ENCODE measurements at regions not wholly inside any gene's neighbourhood (a gene's known extent, or its start where the extent isn't known, plus 50 kb on each side); places are given as distances from the start of the nearest gene placed in this dataset.

- no peak for TF ChIP-seq EZH2phosphoT487 (IDR thresholded peaks at IDR 0.05)
- no peak for TF ChIP-seq CTCF (IDR thresholded peaks at IDR 0.05)
These were observed 488.7 kb upstream of the CYLC2 start for GRCh38 chr9:102506406-102506805.

Measured in neural progenitor cell (in vitro differentiated cells).